Smooth muscle cell (in vitro differentiated cells): ENCODE measurements at regions not wholly inside any gene's neighbourhood (a gene's known extent, or its start where the extent isn't known, plus 50 kb on each side); places are given as distances from the start of the nearest gene placed in this dataset.
A peak's percentile ranks its signal among the peaks of the same experiment; 100 is the strongest.
"Not testable (repeated sequence)": the region's sequence is repeated elsewhere in the genome, so short reads cannot be mapped to it uniquely, and the experiment has no call there.

Source experiments
- DNase-seq: peaks from one replicate; lab custom pipeline; 2025; ENCODE audit not compliant: unreplicated experiment; lab: John Stamatoyannopoulos, UW
- H2AFZ ChIP-seq: fragments of 200-600 bp; sonication (generic); 2 replicates; pipeline ENCODE4 v1.6.0; 2016; ENCODE audit warnings: antibody characterized with exemption, low read depth, mild to moderate bottlenecking
- H3F3A ChIP-seq: fragments of 200-600 bp; sonication (generic); 2 replicates; pipeline ENCODE4 v1.6.0; 2017; ENCODE audit warnings: antibody characterized with exemption, low read depth
- H3K27ac ChIP-seq: fragments of 200-600 bp; sonication (generic); 2 replicates; pipeline ENCODE4 v1.5.1; 2016; ENCODE audit warnings: low read depth, mild to moderate bottlenecking
- H3K27me3 ChIP-seq: fragments of 200-600 bp; sonication (generic); 2 replicates; pipeline ENCODE4 v1.6.1; 2016; ENCODE audit warnings: low read depth, mild to moderate bottlenecking
- H3K36me3 ChIP-seq: fragments of 200-600 bp; sonication (generic); 2 replicates; pipeline ENCODE4 v1.5.1; 2016; ENCODE audit warnings: low read depth
- H3K4me1 ChIP-seq: fragments of 200-600 bp; sonication (generic); 2 replicates; pipeline ENCODE4 v1.5.1; 2016; ENCODE audit warnings: low read depth
- H3K4me2 ChIP-seq: fragments of 200-600 bp; sonication (generic); 2 replicates; pipeline ENCODE4 v1.6.0; 2016; ENCODE audit warnings: mild to moderate bottlenecking
- H3K4me3 ChIP-seq: fragments of 200-600 bp; sonication (generic); 2 replicates; pipeline ENCODE4 v1.5.1; 2016; ENCODE audit warnings: mild to moderate bottlenecking
- H3K79me2 ChIP-seq: fragments of 200-600 bp; sonication (generic); 2 replicates; pipeline ENCODE4 v1.6.0; 2016; ENCODE audit warnings: low read depth, mild to moderate bottlenecking
- H3K9ac ChIP-seq: fragments of 200-600 bp; sonication (generic); 2 replicates; pipeline ENCODE4 v1.6.0; 2016; ENCODE audit warnings: low read depth
- H3K9me3 ChIP-seq: fragments of 200-600 bp; sonication (generic); replicated peaks from 2 replicates; pipeline ENCODE4 v1.5.1; 2016; ENCODE audit warnings: low read depth
- H4K20me1 ChIP-seq: fragments of 200-600 bp; sonication (generic); 2 replicates; pipeline ENCODE4 v1.6.0; 2016; ENCODE audit warnings: low read depth
- WGBS: methylation state at CpG from one replicate; pipeline ENCODE4 v1.1.7; 2016; ENCODE audit warnings: low lambda C conversion rate; 5-methylcytosine and 5-hydroxymethylcytosine counted together
- TF ChIP-seq, protein P1 (sequence below): fragments of 200-600 bp; sonication (generic); IDR thresholded peaks from 2 replicates; pipeline ENCODE4 v1.5.1; 2017; ENCODE audit warnings: borderline replicate concordance, mild to moderate bottlenecking, antibody characterized with exemption; ENCODE audit not compliant: insufficient read depth, poor library complexity, severe bottlenecking

DNA sequence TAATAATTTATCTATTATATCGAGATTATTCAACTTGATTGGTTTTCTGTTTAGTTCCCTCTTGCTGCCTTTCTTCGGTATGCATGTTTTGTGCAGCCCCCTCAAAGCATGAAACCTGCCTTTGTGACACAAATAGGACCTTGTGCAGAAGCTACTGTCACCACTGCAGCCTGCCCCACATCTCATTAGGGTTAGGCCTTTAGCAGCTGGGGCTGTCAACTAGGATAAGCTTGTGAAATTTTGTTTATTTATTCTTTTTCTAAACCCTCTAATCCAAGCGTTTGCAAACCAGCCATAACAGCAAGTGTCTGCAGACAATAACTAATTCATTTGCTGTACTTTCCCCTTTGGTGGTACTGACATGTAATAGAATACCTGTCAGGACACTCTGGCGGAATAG, 258.9 kb downstream of the RCHY1 start:
- DNase-seq, result no peak
- TF ChIP-seq, protein P1, sequence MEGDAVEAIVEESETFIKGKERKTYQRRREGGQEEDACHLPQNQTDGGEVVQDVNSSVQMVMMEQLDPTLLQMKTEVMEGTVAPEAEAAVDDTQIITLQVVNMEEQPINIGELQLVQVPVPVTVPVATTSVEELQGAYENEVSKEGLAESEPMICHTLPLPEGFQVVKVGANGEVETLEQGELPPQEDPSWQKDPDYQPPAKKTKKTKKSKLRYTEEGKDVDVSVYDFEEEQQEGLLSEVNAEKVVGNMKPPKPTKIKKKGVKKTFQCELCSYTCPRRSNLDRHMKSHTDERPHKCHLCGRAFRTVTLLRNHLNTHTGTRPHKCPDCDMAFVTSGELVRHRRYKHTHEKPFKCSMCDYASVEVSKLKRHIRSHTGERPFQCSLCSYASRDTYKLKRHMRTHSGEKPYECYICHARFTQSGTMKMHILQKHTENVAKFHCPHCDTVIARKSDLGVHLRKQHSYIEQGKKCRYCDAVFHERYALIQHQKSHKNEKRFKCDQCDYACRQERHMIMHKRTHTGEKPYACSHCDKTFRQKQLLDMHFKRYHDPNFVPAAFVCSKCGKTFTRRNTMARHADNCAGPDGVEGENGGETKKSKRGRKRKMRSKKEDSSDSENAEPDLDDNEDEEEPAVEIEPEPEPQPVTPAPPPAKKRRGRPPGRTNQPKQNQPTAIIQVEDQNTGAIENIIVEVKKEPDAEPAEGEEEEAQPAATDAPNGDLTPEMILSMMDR, result no peak
- Histone ChIP-seq H2AFZ (no peak overlapping the region), H3K36me3 (no peaks in the 10 kb centered on the region), H3F3A (peaks cover 5% of the 10 kb centered on the region), H3K9ac (no peak overlapping the region), H3K27ac (peak overlapping the region; percentile 66), H3K4me1 (peaks cover 7% of the 10 kb centered on the region), H3K9me3 (no peaks in the 10 kb centered on the region), H3K27me3 (no peaks in the 10 kb centered on the region), H3K4me2 (peak overlapping the region; percentile 53), H3K79me2 (no peaks in the 10 kb centered on the region), H4K20me1 (no peaks in the 10 kb centered on the region), H3K4me3 (no peak overlapping the region)
- 33% methylated on average over 4 of the region's 4 CpGs for WGBS

DNA sequence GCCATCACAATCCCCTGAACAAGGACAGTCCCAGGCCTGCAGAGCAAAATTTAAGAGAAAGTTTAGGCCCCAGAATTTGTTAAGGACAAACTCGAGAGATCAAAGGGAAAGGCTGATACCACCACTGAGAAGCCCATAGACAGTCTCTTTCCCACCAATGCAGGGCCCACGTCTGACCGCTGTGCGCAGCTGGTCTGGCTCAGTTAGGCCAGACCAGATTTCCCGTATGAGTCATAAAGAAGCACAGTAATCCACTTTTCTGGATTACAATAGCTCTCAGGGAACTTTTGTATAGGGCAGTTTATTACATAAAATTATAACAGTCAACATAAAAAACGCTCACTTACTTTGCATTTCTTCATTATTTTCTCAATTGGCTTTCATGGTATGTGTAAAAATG, 259.5 kb downstream of the RCHY1 start:
- no peaks in the 10 kb centered on the region for H3K36me3 ChIP-seq
- H3K4me2 ChIP-seq, result peak overlapping the region; percentile 53
- no peaks in the 10 kb centered on the region for H3K79me2 ChIP-seq
- H3K9ac ChIP-seq, result no peak overlapping the region
- peak overlapping the region; percentile 66 for H3K27ac ChIP-seq
- 19% methylated on average over 6 of the region's 6 CpGs for WGBS
- no peak overlapping the region for H3K4me3 ChIP-seq
- H3F3A ChIP-seq, result peaks cover 5% of the 10 kb centered on the region
- H4K20me1 ChIP-seq, result no peaks in the 10 kb centered on the region
- DNase-seq, result no peak
- TF ChIP-seq, protein P1, result no peak
- no peaks in the 10 kb centered on the region for H3K27me3 ChIP-seq
- H3K9me3 ChIP-seq, result no peaks in the 10 kb centered on the region
- no peak overlapping the region for H2AFZ ChIP-seq
- peaks cover 7% of the 10 kb centered on the region for H3K4me1 ChIP-seq

DNA sequence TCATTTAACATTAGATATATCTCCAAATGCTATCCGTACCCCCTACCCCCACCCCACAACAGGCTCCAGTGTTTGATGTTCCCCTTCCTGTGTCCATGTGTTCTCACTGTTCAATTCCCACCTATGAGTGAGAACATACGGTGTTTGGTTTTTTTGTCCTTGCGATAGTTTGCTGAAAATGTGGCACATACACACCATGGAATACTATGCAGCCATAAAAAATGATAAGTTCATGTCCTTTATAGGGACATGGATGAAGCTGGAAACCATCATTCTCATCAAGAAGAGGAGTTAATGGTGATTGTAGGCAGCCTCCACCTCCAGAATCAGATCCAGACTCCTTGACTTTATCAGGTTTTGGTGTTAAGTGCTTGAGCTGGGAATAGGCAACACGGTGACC, 261.1 kb downstream of the RCHY1 start:
- not testable (repeated sequence) for H3K27me3 ChIP-seq, H3K9ac ChIP-seq, H3K9me3 ChIP-seq, H3K4me3 ChIP-seq, H3K27ac ChIP-seq, H2AFZ ChIP-seq, H3K79me2 ChIP-seq, H3K36me3 ChIP-seq, H4K20me1 ChIP-seq, DNase-seq, H3K4me2 ChIP-seq, H3F3A ChIP-seq
- peaks cover 14% of the 10 kb centered on the region for H3K4me1 ChIP-seq
- WGBS, result 72% methylated on average over 4 of the region's 4 CpGs

DNA sequence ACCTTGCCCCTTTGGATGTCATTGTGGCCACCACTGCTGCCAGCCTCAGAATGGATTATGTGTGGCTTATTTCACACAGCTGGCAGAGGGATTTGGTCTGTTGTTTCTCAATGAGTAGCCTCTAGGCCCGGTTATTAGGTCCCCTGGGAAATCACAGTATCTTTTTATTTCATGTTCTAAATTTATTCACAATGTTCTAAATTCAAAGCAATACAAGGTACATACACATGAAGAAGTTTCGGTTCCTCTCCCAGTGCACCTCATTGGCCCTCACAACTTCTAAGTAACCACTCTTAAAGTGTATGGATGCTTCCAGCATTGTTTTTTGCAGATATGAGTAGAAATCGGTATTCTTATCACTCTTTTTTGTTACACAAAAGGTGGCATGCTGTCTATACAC, 262.7 kb downstream of the RCHY1 start:
- H3K9ac ChIP-seq, result no peak overlapping the region
- H3F3A ChIP-seq, result peaks cover 7% of the 10 kb centered on the region
- H3K4me2 ChIP-seq, result no peak overlapping the region
- 83% methylated on average over 3 of the region's 3 CpGs for WGBS
- DNase-seq, result no peak
- no peaks in the 10 kb centered on the region for H3K36me3 ChIP-seq
- H3K4me3 ChIP-seq, result no peak overlapping the region
- H2AFZ ChIP-seq, result no peak overlapping the region
- H3K9me3 ChIP-seq, result no peaks in the 10 kb centered on the region
- TF ChIP-seq, protein P1, result no peak
- H3K79me2 ChIP-seq, result no peaks in the 10 kb centered on the region
- no peaks in the 10 kb centered on the region for H3K27me3 ChIP-seq
- no peak overlapping the region for H3K27ac ChIP-seq
- no peaks in the 10 kb centered on the region for H4K20me1 ChIP-seq
- peaks cover 14% of the 10 kb centered on the region for H3K4me1 ChIP-seq
